ENCODE measurements at regions not wholly inside any gene's neighbourhood (a gene's known extent, or its start where the extent isn't known, plus 50 kb on each side); places are given as distances from the start of the nearest gene placed in this dataset.

DNA sequence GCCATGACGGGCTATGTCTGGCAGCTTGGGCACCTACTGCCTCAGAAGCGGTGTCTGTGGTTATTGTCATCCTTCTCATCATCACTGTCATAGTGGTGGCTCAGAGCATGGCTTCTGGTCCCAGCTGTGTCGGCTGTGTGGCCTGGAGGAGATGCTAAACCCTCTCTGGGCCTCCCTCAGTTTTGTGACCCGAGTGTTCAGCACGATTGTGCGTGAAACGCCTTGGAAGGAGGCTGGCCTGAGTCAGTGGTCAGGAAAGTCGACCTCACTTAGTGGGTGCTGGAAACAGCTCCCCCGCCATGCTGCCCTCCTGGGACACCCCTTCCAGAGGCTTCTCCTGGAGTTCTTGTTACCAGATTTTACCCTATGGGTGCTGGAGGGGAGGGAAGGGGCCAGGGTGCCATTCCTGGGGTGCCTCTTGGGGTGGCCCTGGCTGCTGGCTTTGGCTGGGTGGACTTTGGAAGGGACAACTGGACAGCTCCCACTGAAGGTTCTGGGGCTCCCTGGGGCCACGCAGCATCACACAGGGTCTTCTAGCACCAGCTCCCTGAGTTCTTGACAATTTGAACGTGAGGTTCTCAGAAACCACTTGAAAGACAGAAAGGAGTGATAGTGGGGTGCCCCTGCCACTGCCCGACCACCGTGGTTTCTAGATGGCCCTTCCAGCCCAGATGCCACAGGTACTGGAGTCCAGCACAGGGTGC, 226.5 kb upstream of the GSE1 start:
- TF ChIP-seq POLR2A (IDR thresholded peaks at IDR 0.05) (no peak), CTCF (IDR thresholded peaks at IDR 0.05) (no peak)
